GM12878 (cell line): ENCODE measurements at regions not wholly inside any gene's neighbourhood (a gene's known extent, or its start where the extent isn't known, plus 50 kb on each side); places are given as distances from the start of the nearest gene placed in this dataset.

Experiments used
- ATAC-seq: fragments of 200-7000 bp; cut with Tn5 transposase; 3 replicates; pipeline ENCODE4 v1.9.1; 2020; ENCODE audit warnings: mild to moderate bottlenecking, moderate library complexity
- BruUV-seq: library from RNA; stranded (reverse); fragments of 400-500 nt; replicated peaks from 2 replicates; lab custom pipeline; 2021; lab: Mats Ljungman, UMichigan
- CTCF ChIA-PET: fragments of 300-600 bp; sonication (Branson Sonifier 250); formaldehyde crosslinking; extraction: SDS; loops from one replicate; lab custom pipeline; 2021; ENCODE audit warnings: inconsistent platforms; lab: Yijun Ruan, JAX
- POLR2A ChIA-PET: fragments of 350-600 bp; formaldehyde crosslinking; extraction: SDS; loops from one replicate; lab custom pipeline; 2021; ENCODE audit warnings: inconsistent platforms; lab: Charles Lee
- RAD21 ChIA-PET: fragments of 300-600 bp; sonication (Branson Sonifier 250); formaldehyde crosslinking; loops from one replicate; lab custom pipeline; 2023; ENCODE audit warnings: antibody characterized with exemption; ENCODE audit not compliant: unreplicated experiment; lab: Charles Lee
- SMC1A ChIA-PET: fragments of 300-600 bp; sonication (Branson Sonifier 250); formaldehyde crosslinking; loops from one replicate; lab custom pipeline; 2023; ENCODE audit not compliant: unreplicated experiment, uncharacterized antibody; lab: Charles Lee
- DNase-seq: peaks from one replicate; pipeline ENCODE4 v3.0.0-alpha.2; 2011; ENCODE audit warnings: low read depth, low spot score
- FAIRE-seq: peaks from 3 replicates; lab custom pipeline; 2011; peaks lifted over from hg19 to GRCh38; lab: Jason Lieb, UNC
- H2AFZ ChIP-seq: 2 replicates; pipeline ENCODE4 v1.6.0; 2011; ENCODE audit warnings: low read depth, low read length, control low read depth; ENCODE audit not compliant: control insufficient read depth
- H3K27ac ChIP-seq: 2 replicates; pipeline ENCODE4 v1.5.1; 2011; ENCODE audit warnings: control low read depth; ENCODE audit not compliant: control insufficient read depth, insufficient read depth
- H3K27me3 ChIP-seq, 2 experiments: replicated peaks in 1 of 2; 2 replicates each; pipeline versions ENCODE4 v1.6.0 to v1.6.1; 2011; ENCODE audit warnings: low read length in 1 of 2; ENCODE audit not compliant: control insufficient read depth in 2 of 2, insufficient read depth in 2 of 2
- H3K36me3 ChIP-seq, 2 experiments: 2 replicates each; pipeline ENCODE4 v1.5.1; 2011; ENCODE audit warnings: low read length in 1 of 2; ENCODE audit not compliant: control insufficient read depth in 2 of 2, insufficient read depth in 2 of 2
- H3K4me1 ChIP-seq: 2 replicates; pipeline ENCODE4 v1.6.1; 2011; ENCODE audit warnings: mild to moderate bottlenecking, low read length, moderate library complexity, mixed read lengths; ENCODE audit not compliant: control insufficient read depth, insufficient read depth
- H3K4me2 ChIP-seq: 2 replicates; pipeline ENCODE4 v1.6.0; 2011; ENCODE audit warnings: control low read depth; ENCODE audit not compliant: control insufficient read depth, insufficient read depth
- H3K4me3 ChIP-seq: fragments of 200-600 bp; sonication (generic); 2 replicates; pipeline ENCODE4 v1.5.1; 2016
- H3K79me2 ChIP-seq: 2 replicates; pipeline ENCODE4 v1.6.0; 2011; ENCODE audit warnings: low read length; ENCODE audit not compliant: control insufficient read depth, insufficient read depth
- H3K9ac ChIP-seq: 2 replicates; pipeline ENCODE4 v1.8.0; 2011; ENCODE audit warnings: low read length, control low read depth, mixed read lengths; ENCODE audit not compliant: control insufficient read depth, insufficient read depth
- H3K9me3 ChIP-seq: replicated peaks from 3 replicates; pipeline ENCODE4 v1.5.1; 2011; ENCODE audit warnings: mild to moderate bottlenecking, low read length; ENCODE audit not compliant: control insufficient read depth, insufficient read depth
- H4K20me1 ChIP-seq: 2 replicates; pipeline ENCODE4 v1.6.0; 2011; ENCODE audit not compliant: control insufficient read depth, insufficient read depth
- BHLHE40 ChIP-seq, 2 experiments: fragments of 450-650 bp in 1 of 2; IDR thresholded peaks; 2 replicates each; pipeline ENCODE4 v1.6.1; 2011 to 2017; ENCODE audit warnings: low read depth in 2 of 2, borderline replicate concordance in 1 of 2, improper control_type of control experiment in 1 of 2, low read length in 1 of 2, mild to moderate bottlenecking in 1 of 2
- GATAD2B ChIP-seq: fragments of 450-650 bp; conservative IDR thresholded peaks from 2 replicates; pipeline ENCODE4 v1.6.1; 2017; ENCODE audit warnings: low read depth, mild to moderate bottlenecking, moderate library complexity
- KLF5 ChIP-seq: fragments of 450-650 bp; IDR thresholded peaks from 2 replicates; pipeline ENCODE4 v1.6.1; 2014; ENCODE audit warnings: mild to moderate bottlenecking; ENCODE audit not compliant: partially characterized antibody
- POLR2AphosphoS5 ChIP-seq: IDR thresholded peaks from 2 replicates; pipeline ENCODE4 v1.6.1; 2011; ENCODE audit warnings: mild to moderate bottlenecking, low read length, inconsistent platforms
- RCOR1 ChIP-seq: conservative IDR thresholded peaks from 2 replicates; pipeline ENCODE4 v1.6.1; 2012; ENCODE audit warnings: low read depth, low read length, improper control_type of control experiment
- RFX5 ChIP-seq: IDR thresholded peaks from 2 replicates; pipeline ENCODE4 v1.6.1; 2011; ENCODE audit warnings: low read depth, low read length, improper control_type of control experiment
- SIN3A ChIP-seq: IDR thresholded peaks from 2 replicates; pipeline ENCODE4 v1.6.1; 2012; ENCODE audit warnings: low read depth, low read length, improper control_type of control experiment
- SMARCA5 ChIP-seq: fragments of 450-650 bp; IDR thresholded peaks from 2 replicates; pipeline ENCODE4 v1.6.1; 2017; ENCODE audit warnings: mild to moderate bottlenecking
- TCF3 ChIP-seq: IDR thresholded peaks from 2 replicates; pipeline ENCODE4 v1.6.1; 2012; ENCODE audit warnings: low read depth, mild to moderate bottlenecking, low read length, borderline replicate concordance; ENCODE audit not compliant: insufficient read depth
- TCF7 ChIP-seq: IDR thresholded peaks from 2 replicates; pipeline ENCODE4 v1.6.1; 2014; ENCODE audit warnings: antibody characterized with exemption, borderline replicate concordance
- WGBS: methylation state at CpG from one replicate; pipeline ENCODE4 v1.1.6; 2016; ENCODE audit warnings: low lambda C conversion rate; ENCODE audit not compliant: insufficient replicate concordance, insufficient coverage; ENCODE audit errors: missing lambda C conversion rate; 5-methylcytosine and 5-hydroxymethylcytosine counted together
- in situ Hi-C: fragments of 300-500 bp; cut with MboI; formaldehyde crosslinking; loops from 9 replicates; pipeline ENCODE4 v1.14.3; 2018; ENCODE audit warnings: mixed read lengths
- intact Hi-C: fragments of 100-400 bp; cut with micrococcal nuclease; formaldehyde crosslinking; loops from one replicate; pipeline ENCODE4 v1.14.2; 2022; ENCODE audit not compliant: unreplicated experiment
- TF ChIP-seq, protein P1 (sequence below): fragments of 450-650 bp; IDR thresholded peaks from 2 replicates; pipeline ENCODE4 v1.6.1; 2016; ENCODE audit warnings: mild to moderate bottlenecking
- TF ChIP-seq, protein P2 (sequence below): IDR thresholded peaks from 2 replicates; pipeline ENCODE4 v1.6.1; 2012; ENCODE audit warnings: low read depth, low read length, improper control_type of control experiment
- TF ChIP-seq, protein P3 (sequence below): IDR thresholded peaks from 2 replicates; pipeline ENCODE4 v1.6.1; 2011; ENCODE audit warnings: mild to moderate bottlenecking, low read depth, low read length, moderate library complexity; ENCODE audit not compliant: insufficient replicate concordance
- TF ChIP-seq, protein P4 (sequence below): IDR thresholded peaks from 2 replicates; pipeline ENCODE4 v1.6.1; 2011; ENCODE audit warnings: low read depth, low read length, improper control_type of control experiment, borderline replicate concordance

DNA sequence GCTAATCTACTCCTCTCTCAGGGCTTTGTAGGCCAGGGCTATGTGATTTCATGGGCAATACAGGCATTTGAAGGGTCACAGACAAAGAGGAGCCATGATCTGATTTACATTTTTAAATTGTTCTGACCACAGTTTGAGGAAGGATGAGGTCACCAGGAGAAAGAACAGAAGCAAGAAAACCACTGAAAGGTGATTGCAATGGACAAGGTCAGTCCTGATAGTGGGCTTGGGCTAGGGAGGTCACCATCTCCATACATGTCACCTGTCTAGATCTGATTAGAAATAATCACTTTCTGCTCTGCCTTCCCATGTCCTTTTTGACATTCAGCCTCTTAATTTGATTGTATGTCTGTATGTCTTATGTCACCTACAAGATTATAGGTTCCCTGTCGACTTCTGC lies 248.9 kb upstream of the CWC22 start:
- Histone ChIP-seq H3K27ac (no peak overlapping the region), H3K9ac (no peak overlapping the region), H3K79me2 (no peaks in the 10 kb centered on the region), H3K36me3 (no peaks in the 10 kb centered on the region), H3K27me3 (no peaks in the 10 kb centered on the region), H3K9me3 (no peaks in the 10 kb centered on the region), H3K4me2 (no peak overlapping the region), H4K20me1 (no peaks in the 10 kb centered on the region), H2AFZ (no peak overlapping the region), H3K4me3 (no peak overlapping the region), H3K4me1 (no peaks in the 10 kb centered on the region)
- RAD21 ChIA-PET = no interaction called here
- FAIRE-seq (no peak), DNase-seq (no peak), ATAC-seq (no peak)
- POLR2A ChIA-PET = no interaction called here
- SMC1A ChIA-PET = interaction anchor here (0.9 to 1.4 kb wide), 2 partner anchors 10 to 20 kb away, joined by 3 read pairs; no protein-coding TSS in a partner anchor
- CTCF ChIA-PET = no interaction called here
- intact Hi-C loops (no loop called here), in situ Hi-C loops (no loop called here)
- no peak for TF ChIP-seq SMARCA5
- TF ChIP-seq KLF5 = no peak
- 0% methylated on average over 1 of the region's 1 CpG for WGBS
- BruUV-seq = no TSS peak

DNA sequence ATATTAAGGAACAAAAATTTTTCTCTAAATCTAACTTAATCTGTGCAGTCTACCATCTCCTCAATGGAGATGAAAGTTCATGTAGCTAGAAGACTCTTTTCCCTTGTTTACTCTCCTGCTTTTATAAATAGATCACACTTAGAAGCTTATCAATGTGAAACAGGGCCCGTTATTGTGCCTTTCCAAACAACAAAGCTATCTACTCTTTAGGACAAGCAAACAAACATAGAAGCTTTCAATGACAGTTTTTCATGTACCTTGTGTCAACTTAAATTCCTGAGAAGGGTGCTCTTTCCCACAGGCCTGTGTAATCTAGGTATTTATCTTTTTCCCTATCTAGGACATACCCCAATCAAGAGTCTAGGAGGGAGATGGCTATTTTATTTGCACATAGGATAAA lies 247.8 kb upstream of the CWC22 start:
- ChIA-PET CTCF (no interaction called here), RAD21 (no interaction called here), POLR2A (no interaction called here), SMC1A (interaction anchor here (0.9 to 1.4 kb wide), 2 partner anchors 9 to 13 kb away, joined by 3 to 6 read pairs; no protein-coding TSS in a partner anchor)
- no TSS peak for BruUV-seq
- Histone ChIP-seq H3K79me2 (no peaks in the 10 kb centered on the region), H3K4me3 (no peak overlapping the region), H3K36me3 (no peaks in the 10 kb centered on the region), H3K27me3 (no peaks in the 10 kb centered on the region), H3K27ac (no peak overlapping the region), H2AFZ (no peak overlapping the region), H3K4me2 (no peak overlapping the region), H3K4me1 (no peaks in the 10 kb centered on the region), H3K9ac (no peak overlapping the region), H3K9me3 (no peaks in the 10 kb centered on the region), H4K20me1 (no peaks in the 10 kb centered on the region)
- FAIRE-seq (no peak), DNase-seq (no peak), ATAC-seq (no peak)
- 0% methylated on average over 1 of the region's 1 CpG for WGBS
- intact Hi-C loops (no loop called here), in situ Hi-C loops (no loop called here)
- TF ChIP-seq SIN3A (no peak), BHLHE40 (IDR thresholded peaks at IDR 0.05; ENCODE audit: borderline replicate concordance in 1 of 2, low read depth in 2 of 2, low read length in 1 of 2) (no peak), RFX5 (no peak), TCF7 (no peak), RCOR1 (no peak), POLR2AphosphoS5 (no peak), TCF3 (no peak), GATAD2B (no peak)
- TF ChIP-seq, protein P1, sequence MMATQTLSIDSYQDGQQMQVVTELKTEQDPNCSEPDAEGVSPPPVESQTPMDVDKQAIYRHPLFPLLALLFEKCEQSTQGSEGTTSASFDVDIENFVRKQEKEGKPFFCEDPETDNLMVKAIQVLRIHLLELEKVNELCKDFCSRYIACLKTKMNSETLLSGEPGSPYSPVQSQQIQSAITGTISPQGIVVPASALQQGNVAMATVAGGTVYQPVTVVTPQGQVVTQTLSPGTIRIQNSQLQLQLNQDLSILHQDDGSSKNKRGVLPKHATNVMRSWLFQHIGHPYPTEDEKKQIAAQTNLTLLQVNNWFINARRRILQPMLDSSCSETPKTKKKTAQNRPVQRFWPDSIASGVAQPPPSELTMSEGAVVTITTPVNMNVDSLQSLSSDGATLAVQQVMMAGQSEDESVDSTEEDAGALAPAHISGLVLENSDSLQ = no peak
- TF ChIP-seq, protein P2, sequence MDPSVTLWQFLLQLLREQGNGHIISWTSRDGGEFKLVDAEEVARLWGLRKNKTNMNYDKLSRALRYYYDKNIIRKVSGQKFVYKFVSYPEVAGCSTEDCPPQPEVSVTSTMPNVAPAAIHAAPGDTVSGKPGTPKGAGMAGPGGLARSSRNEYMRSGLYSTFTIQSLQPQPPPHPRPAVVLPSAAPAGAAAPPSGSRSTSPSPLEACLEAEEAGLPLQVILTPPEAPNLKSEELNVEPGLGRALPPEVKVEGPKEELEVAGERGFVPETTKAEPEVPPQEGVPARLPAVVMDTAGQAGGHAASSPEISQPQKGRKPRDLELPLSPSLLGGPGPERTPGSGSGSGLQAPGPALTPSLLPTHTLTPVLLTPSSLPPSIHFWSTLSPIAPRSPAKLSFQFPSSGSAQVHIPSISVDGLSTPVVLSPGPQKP = no peak
- TF ChIP-seq, protein P3, sequence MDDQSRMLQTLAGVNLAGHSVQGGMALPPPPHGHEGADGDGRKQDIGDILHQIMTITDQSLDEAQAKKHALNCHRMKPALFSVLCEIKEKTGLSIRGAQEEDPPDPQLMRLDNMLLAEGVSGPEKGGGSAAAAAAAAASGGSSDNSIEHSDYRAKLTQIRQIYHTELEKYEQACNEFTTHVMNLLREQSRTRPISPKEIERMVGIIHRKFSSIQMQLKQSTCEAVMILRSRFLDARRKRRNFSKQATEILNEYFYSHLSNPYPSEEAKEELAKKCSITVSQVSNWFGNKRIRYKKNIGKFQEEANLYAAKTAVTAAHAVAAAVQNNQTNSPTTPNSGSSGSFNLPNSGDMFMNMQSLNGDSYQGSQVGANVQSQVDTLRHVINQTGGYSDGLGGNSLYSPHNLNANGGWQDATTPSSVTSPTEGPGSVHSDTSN = no peak
- TF ChIP-seq, protein P4, sequence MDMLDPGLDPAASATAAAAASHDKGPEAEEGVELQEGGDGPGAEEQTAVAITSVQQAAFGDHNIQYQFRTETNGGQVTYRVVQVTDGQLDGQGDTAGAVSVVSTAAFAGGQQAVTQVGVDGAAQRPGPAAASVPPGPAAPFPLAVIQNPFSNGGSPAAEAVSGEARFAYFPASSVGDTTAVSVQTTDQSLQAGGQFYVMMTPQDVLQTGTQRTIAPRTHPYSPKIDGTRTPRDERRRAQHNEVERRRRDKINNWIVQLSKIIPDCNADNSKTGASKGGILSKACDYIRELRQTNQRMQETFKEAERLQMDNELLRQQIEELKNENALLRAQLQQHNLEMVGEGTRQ = no peak
